ENCODE measurements at regions not wholly inside any gene's neighbourhood (a gene's known extent, or its start where the extent isn't known, plus 50 kb on each side); places are given as distances from the start of the nearest gene placed in this dataset.

DNA sequence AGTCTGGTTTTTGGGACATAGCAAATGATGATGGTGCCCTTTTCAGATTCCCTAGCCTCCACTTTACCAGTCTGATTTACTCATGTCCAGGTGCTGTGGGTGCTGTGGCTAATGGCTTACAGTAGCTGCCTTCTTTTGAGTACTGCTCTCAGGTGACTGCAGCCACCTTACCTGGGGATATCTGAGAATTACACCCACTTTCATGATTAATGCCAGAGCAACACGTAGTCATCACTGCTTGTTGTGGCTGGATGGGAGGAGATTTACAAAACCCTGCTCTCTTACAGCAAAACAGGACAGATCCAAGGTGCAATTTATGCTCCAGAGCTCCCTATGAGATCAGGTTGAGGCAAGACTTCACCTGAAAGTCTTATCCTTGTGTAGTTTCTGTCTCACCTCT, 150.6 kb downstream of the PDCD6IP start:
- in situ Hi-C loops (cut with HindIII; ENCODE audit: low pct_unique_long_range_greater_than_20kb, low sequenced_read_pairs): no loop called here
- H3K9me3 ChIP-seq (ENCODE audit: control insufficient read depth, insufficient read depth, low read depth, low read length): no peaks in the 10 kb centered on the region
- H3K4me1 ChIP-seq (ENCODE audit: control insufficient read depth, insufficient read depth, low read length): no peaks in the 10 kb centered on the region
- no peak overlapping the region for H3K27ac ChIP-seq (ENCODE audit: low read length)
- no peaks in the 10 kb centered on the region for H3K27me3 ChIP-seq (ENCODE audit: control insufficient read depth, insufficient read depth, low read length)
- BruUV-seq (replicated peaks): no TSS peak
- TF ChIP-seq, protein P1, sequence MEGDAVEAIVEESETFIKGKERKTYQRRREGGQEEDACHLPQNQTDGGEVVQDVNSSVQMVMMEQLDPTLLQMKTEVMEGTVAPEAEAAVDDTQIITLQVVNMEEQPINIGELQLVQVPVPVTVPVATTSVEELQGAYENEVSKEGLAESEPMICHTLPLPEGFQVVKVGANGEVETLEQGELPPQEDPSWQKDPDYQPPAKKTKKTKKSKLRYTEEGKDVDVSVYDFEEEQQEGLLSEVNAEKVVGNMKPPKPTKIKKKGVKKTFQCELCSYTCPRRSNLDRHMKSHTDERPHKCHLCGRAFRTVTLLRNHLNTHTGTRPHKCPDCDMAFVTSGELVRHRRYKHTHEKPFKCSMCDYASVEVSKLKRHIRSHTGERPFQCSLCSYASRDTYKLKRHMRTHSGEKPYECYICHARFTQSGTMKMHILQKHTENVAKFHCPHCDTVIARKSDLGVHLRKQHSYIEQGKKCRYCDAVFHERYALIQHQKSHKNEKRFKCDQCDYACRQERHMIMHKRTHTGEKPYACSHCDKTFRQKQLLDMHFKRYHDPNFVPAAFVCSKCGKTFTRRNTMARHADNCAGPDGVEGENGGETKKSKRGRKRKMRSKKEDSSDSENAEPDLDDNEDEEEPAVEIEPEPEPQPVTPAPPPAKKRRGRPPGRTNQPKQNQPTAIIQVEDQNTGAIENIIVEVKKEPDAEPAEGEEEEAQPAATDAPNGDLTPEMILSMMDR (IDR thresholded peaks at IDR 0.05): no peak
- no peak for TF ChIP-seq SIN3A (IDR thresholded peaks at IDR 0.05; ENCODE audit: borderline replicate concordance, insufficient read depth, low read depth, low read length)
- no peak for TF ChIP-seq TCF7L2 (IDR thresholded peaks at IDR 0.05; ENCODE audit: low read depth, low read length)
- TF ChIP-seq POLR2AphosphoS5 (IDR thresholded peaks at IDR 0.05; ENCODE audit: low read depth, low read length): no peak
- TF ChIP-seq REST (IDR thresholded peaks at IDR 0.05; ENCODE audit: insufficient read depth in 1 of 2, low read depth in 2 of 2, low read length in 1 of 2): no peak
- intact Hi-C loops (cut with micrococcal nuclease; ENCODE audit: unreplicated experiment): no loop called here
- ATAC-seq (no peak), DNase-seq (ENCODE audit: low read depth, low spot score) (no peak)
- no peaks in the 10 kb centered on the region for H3K36me3 ChIP-seq (ENCODE audit: control insufficient read depth, insufficient read depth, low read length)
- no peak overlapping the region for H3K4me3 ChIP-seq (ENCODE audit: low read depth in 2 of 2, low read length in 2 of 2)
- ChIA-PET CTCF (no interaction called here), POLR2A (no interaction called here)

DNA sequence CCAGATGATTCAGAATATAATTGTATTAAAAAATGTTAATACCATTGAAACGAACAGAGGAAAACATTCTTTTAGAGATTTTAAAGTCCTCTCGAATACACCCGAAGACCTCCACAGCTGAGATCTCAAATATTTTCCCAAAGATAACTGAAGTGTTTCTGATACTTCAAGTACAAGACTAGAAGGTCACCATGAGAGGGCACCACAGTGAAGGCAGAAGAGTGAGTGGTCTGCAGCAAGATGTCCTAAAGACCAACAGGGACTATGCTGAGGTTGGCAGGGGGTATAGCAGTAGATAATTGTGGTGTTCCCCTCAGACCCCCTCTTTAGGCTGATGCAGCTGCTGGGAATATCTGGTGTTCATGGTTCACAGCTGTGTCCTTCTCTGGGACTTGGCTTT, 156.5 kb downstream of the PDCD6IP start:
- no peaks in the 10 kb centered on the region for H3K9me3 ChIP-seq (ENCODE audit: control insufficient read depth, insufficient read depth, low read depth, low read length)
- in situ Hi-C loops (cut with HindIII; ENCODE audit: low pct_unique_long_range_greater_than_20kb, low sequenced_read_pairs): no loop called here
- no peaks in the 10 kb centered on the region for H3K36me3 ChIP-seq (ENCODE audit: control insufficient read depth, insufficient read depth, low read length)
- no TSS peak for BruUV-seq (replicated peaks)
- ChIA-PET POLR2A (no interaction called here), CTCF (no interaction called here)
- no peaks in the 10 kb centered on the region for H3K4me1 ChIP-seq (ENCODE audit: control insufficient read depth, insufficient read depth, low read length)
- no peaks in the 10 kb centered on the region for H3K27me3 ChIP-seq (ENCODE audit: control insufficient read depth, insufficient read depth, low read length)
- no peak overlapping the region for H3K27ac ChIP-seq (ENCODE audit: low read length)
- no peak for TF ChIP-seq REST (IDR thresholded peaks at IDR 0.05; ENCODE audit: insufficient read depth in 1 of 2, low read depth in 2 of 2, low read length in 1 of 2)
- TF ChIP-seq POLR2AphosphoS5 (IDR thresholded peaks at IDR 0.05; ENCODE audit: low read depth, low read length): no peak
- TF ChIP-seq, protein P1 (IDR thresholded peaks at IDR 0.05): no peak
- TF ChIP-seq SIN3A (IDR thresholded peaks at IDR 0.05; ENCODE audit: borderline replicate concordance, insufficient read depth, low read depth, low read length): no peak
- TF ChIP-seq TCF7L2 (IDR thresholded peaks at IDR 0.05; ENCODE audit: low read depth, low read length): no peak
- ATAC-seq: no peak
- intact Hi-C loops (cut with micrococcal nuclease; ENCODE audit: unreplicated experiment): no loop called here
- H3K4me3 ChIP-seq (ENCODE audit: low read depth in 2 of 2, low read length in 2 of 2): no peak overlapping the region
- no peak for DNase-seq (ENCODE audit: low read depth, low spot score)
